ENCODE measurements at regions not wholly inside any gene's neighbourhood (a gene's known extent, or its start where the extent isn't known, plus 50 kb on each side); places are given as distances from the start of the nearest gene placed in this dataset.

GRCh38 chr4:165677081-165677480, 196.0 kb upstream of the TLL1 start:
- ATAC-seq (no peak), DNase-seq (no peak)
- no peak overlapping the region for H3K4me3 Mint-ChIP-seq
- H3K27ac Mint-ChIP-seq: no peak overlapping the region
- H3K4me1 Mint-ChIP-seq: no peaks in the 10 kb centered on the region
- H3K9me3 Mint-ChIP-seq: no peaks in the 10 kb centered on the region
- no peaks in the 10 kb centered on the region for H3K36me3 Mint-ChIP-seq (ENCODE audit: low read depth)
- peaks cover 2% of the 10 kb centered on the region for H3K27me3 Mint-ChIP-seq

DNA sequence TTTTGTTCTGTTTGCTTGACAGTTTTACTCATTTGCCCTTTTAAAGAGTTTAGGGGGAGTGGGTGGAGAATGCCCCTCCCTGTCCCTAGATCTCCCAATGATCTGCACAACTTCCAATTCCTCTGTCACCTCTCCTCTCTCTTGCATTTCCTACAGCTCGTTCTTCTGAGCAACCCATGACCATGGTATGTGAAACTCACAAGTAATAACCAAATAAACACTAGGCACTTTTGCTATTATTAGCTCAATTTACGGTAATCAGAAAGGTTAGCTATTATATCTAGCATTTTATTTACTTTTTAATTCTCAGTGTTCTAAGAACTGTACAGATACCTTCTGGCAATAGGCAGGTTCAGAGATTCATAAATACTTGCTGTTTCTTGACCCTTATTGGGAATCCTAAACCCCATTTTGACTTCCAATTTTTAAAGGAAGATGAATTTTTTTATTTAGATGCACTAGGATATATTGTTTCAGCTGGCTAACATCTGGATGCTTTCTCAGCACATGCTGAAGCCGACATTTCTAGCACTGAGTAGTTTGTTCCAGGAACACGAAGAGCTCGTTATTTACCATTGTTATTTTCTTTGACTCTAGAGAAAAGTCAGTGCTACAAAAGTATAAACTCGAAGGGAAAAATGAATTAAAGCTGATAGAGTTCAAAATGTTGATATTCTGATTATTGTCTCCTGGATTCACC, 194.7 kb upstream of the TLL1 start:
- Mint-ChIP-seq H3K27me3 (peaks cover 2% of the 10 kb centered on the region), H3K27ac (no peak overlapping the region), H3K9me3 (no peaks in the 10 kb centered on the region), H3K4me3 (no peak overlapping the region), H3K4me1 (no peaks in the 10 kb centered on the region), H3K36me3 (ENCODE audit: low read depth) (no peaks in the 10 kb centered on the region)
- DNase-seq (no peak), ATAC-seq (no peak)

- Mint-ChIP-seq H3K4me1 (no peaks in the 10 kb centered on the region), H3K27me3 (peaks cover 2% of the 10 kb centered on the region), H3K4me3 (no peak overlapping the region), H3K27ac (no peak overlapping the region), H3K9me3 (no peaks in the 10 kb centered on the region), H3K36me3 (ENCODE audit: low read depth) (no peaks in the 10 kb centered on the region)
- DNase-seq (no peak), ATAC-seq (no peak)
These were observed 194.1 kb upstream of the TLL1 start for GRCh38 chr4:165678936-165679325.

- peaks cover 2% of the 10 kb centered on the region for H3K27me3 Mint-ChIP-seq
- no peak overlapping the region for H3K27ac Mint-ChIP-seq
- DNase-seq (no peak), ATAC-seq (no peak)
- no peak overlapping the region for H3K4me3 Mint-ChIP-seq
- H3K36me3 Mint-ChIP-seq (ENCODE audit: low read depth): no peaks in the 10 kb centered on the region
- no peaks in the 10 kb centered on the region for H3K9me3 Mint-ChIP-seq
- no peaks in the 10 kb centered on the region for H3K4me1 Mint-ChIP-seq
These were observed 192.2 kb upstream of the TLL1 start for GRCh38 chr4:165680821-165681220.

DNA sequence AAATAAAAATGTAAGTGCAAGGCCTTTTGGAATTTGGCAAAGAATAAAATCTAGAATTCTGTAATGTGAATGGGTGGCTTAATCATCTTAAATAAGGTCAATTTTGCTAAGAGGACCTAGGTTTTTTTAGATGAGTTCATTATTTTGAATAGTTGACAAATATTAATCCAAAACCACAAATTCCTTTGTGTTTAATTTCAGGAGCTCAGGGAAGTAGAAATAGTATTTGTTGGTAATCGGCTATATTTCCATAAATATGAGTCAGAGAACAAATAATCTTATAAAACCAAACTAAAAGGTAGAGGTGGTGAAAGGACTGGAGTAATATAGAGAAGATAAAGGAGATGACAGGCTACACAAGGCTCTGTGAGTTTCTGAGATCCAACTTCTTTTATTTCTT, 190.4 kb upstream of the TLL1 start:
- Mint-ChIP-seq H3K4me3 (no peak overlapping the region), H3K27me3 (peaks cover 2% of the 10 kb centered on the region), H3K9me3 (no peaks in the 10 kb centered on the region), H3K27ac (no peak overlapping the region), H3K4me1 (no peaks in the 10 kb centered on the region), H3K36me3 (ENCODE audit: low read depth) (no peaks in the 10 kb centered on the region)
- ATAC-seq (no peak), DNase-seq (no peak)

DNA sequence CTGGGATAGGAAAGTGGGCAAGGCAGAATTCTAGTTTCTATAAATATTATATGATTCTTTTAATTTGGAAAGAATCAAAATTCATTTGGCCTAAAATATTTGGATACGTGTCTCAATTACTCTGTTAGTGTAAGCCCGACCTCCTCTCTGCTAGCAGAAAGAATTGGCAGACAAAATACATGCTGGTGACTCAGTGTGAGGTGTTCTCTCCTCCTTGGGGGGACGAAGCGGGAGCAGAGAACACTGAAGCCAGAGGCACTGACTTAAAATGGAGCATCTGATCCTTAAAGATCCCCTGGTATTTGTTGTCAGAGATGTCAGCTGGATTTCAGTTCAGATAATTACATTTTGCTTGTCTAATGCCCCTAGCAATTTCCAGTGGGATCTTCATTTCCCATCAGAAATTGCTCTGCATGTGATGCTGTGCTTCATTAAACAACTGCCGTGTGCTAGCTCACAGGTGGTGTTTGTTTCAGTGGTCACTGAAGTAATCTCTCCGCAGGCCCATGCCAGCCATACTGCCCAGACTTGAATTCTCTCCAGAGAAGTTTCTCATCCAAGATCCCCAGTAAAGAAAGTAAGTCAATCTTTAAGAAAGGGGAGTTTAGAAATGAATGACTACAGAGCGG, 188.7 kb upstream of the TLL1 start:
- no peaks in the 10 kb centered on the region for H3K9me3 Mint-ChIP-seq
- no peak for DNase-seq
- no peaks in the 10 kb centered on the region for H3K36me3 Mint-ChIP-seq (ENCODE audit: low read depth)
- H3K4me3 Mint-ChIP-seq: no peak overlapping the region
- no peak for ATAC-seq
- no peaks in the 10 kb centered on the region for H3K27me3 Mint-ChIP-seq
- H3K27ac Mint-ChIP-seq: no peak overlapping the region
- H3K4me1 Mint-ChIP-seq: no peaks in the 10 kb centered on the region

- no peak for DNase-seq
- Mint-ChIP-seq H3K27me3 (no peaks in the 10 kb centered on the region), H3K27ac (no peak overlapping the region), H3K36me3 (ENCODE audit: low read depth) (no peaks in the 10 kb centered on the region), H3K4me1 (no peaks in the 10 kb centered on the region), H3K9me3 (no peaks in the 10 kb centered on the region), H3K4me3 (no peak overlapping the region)
- ATAC-seq: no peak
These were observed 186.3 kb upstream of the TLL1 start for GRCh38 chr4:165686756-165687155.

- Mint-ChIP-seq H3K27me3 (no peaks in the 10 kb centered on the region), H3K36me3 (ENCODE audit: low read depth) (no peaks in the 10 kb centered on the region)
These were observed 183.9 kb upstream of the TLL1 start for GRCh38 chr4:165689159-165689558.

DNA sequence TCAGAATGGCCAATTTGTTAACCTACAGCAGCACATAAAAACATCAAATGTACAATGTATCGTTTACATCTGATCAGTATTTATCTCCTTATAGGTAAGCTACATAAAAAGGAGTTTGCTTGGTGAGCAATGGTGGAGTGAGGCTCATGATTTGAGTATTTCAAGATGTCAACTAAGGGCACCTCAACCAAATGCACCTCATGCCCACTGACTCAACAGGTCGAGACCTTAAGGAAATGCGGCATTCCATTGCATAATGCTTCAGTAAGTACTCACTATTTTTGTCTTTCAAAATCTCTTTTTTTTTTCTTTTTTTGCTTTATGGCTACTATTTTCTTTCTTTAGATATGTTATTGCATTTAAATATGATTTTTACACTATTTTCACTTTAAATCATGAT, 181.0 kb upstream of the TLL1 start:
- Mint-ChIP-seq H3K27ac (no peak overlapping the region), H3K27me3 (no peaks in the 10 kb centered on the region), H3K9me3 (no peaks in the 10 kb centered on the region), H3K4me1 (no peaks in the 10 kb centered on the region), H3K4me3 (no peak overlapping the region), H3K36me3 (ENCODE audit: low read depth) (no peaks in the 10 kb centered on the region)
- DNase-seq (no peak), ATAC-seq (no peak)

More at GRCh38 chr4:165689159-165689558, 183.9 kb upstream of the TLL1 start:
- ATAC-seq: no peak
- Mint-ChIP-seq H3K4me1 (no peaks in the 10 kb centered on the region), H3K27ac (no peak overlapping the region), H3K4me3 (no peak overlapping the region), H3K9me3 (no peaks in the 10 kb centered on the region)
- DNase-seq: no peak

- H3K4me3 Mint-ChIP-seq: no peak overlapping the region
- no peaks in the 10 kb centered on the region for H3K9me3 Mint-ChIP-seq
- ATAC-seq (no peak), DNase-seq (no peak)
- no peaks in the 10 kb centered on the region for H3K36me3 Mint-ChIP-seq (ENCODE audit: low read depth)
- no peak overlapping the region for H3K27ac Mint-ChIP-seq
- no peaks in the 10 kb centered on the region for H3K27me3 Mint-ChIP-seq
- H3K4me1 Mint-ChIP-seq: no peaks in the 10 kb centered on the region
These were observed 174.8 kb upstream of the TLL1 start for GRCh38 chr4:165698272-165698671.

- H3K36me3 Mint-ChIP-seq (ENCODE audit: low read depth): no peaks in the 10 kb centered on the region
- ATAC-seq (no peak), DNase-seq (no peak)
- no peak overlapping the region for H3K27ac Mint-ChIP-seq
- H3K9me3 Mint-ChIP-seq: no peaks in the 10 kb centered on the region
- H3K27me3 Mint-ChIP-seq: no peaks in the 10 kb centered on the region
- H3K4me3 Mint-ChIP-seq: no peak overlapping the region
- H3K4me1 Mint-ChIP-seq: no peaks in the 10 kb centered on the region
These were observed 174.0 kb upstream of the TLL1 start for GRCh38 chr4:165699055-165699454.

DNA sequence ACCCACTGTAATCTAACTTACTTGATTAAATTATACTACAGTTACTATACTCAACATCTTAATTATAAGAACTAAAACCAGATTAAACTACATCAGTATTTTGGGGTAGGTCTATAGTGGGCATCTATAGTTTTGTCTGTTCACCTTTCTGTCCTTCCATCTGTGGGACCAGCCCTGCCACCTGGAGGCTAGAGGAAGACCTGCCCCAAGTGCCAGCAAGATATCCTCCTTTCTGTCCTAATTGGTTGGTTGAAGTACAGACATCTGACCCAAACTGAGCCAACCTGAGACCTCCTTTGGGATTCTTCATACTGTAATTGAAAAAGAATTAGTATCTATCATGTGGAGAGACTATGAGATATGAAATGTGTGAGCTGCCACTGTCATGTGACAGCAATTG, 172.2 kb upstream of the TLL1 start:
- Mint-ChIP-seq H3K4me1 (no peaks in the 10 kb centered on the region), H3K27ac (no peak overlapping the region), H3K27me3 (no peaks in the 10 kb centered on the region), H3K4me3 (no peak overlapping the region), H3K9me3 (no peaks in the 10 kb centered on the region), H3K36me3 (ENCODE audit: low read depth) (no peaks in the 10 kb centered on the region)
- no peak for ATAC-seq
- DNase-seq: no peak

DNA sequence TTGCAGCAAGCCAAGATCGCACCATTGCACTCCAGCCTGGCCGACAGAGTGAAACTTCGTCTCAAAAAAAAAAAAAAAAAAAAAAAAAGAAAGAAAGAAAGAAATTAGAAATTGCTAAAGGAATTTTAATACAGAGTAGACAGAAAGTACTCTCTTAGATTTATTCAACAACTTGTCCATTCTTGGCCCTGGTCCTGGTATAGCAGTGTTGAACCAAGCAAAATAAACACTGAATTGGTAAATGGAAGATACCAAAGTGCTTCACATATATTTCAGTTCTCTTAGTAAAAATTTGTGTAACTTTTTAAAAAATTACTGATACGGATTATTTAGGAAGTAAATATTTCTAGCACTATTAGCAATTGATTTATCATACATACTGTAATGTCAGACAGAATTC, 165.9 kb upstream of the TLL1 start:
- no peak for ATAC-seq
- Mint-ChIP-seq H3K4me3 (no peak overlapping the region), H3K27ac (no peak overlapping the region)

GRCh38 chr4:165709516-165709915, 163.5 kb upstream of the TLL1 start:
- Mint-ChIP-seq H3K36me3 (ENCODE audit: low read depth) (no peaks in the 10 kb centered on the region), H3K9me3 (no peaks in the 10 kb centered on the region), H3K4me1 (no peaks in the 10 kb centered on the region), H3K4me3 (no peak overlapping the region), H3K27me3 (no peaks in the 10 kb centered on the region), H3K27ac (no peak overlapping the region)
- DNase-seq: no peak
- no peak for ATAC-seq

More for the DNA sequence above, 165.9 kb upstream of the TLL1 start:
- Mint-ChIP-seq H3K4me1 (no peaks in the 10 kb centered on the region), H3K36me3 (ENCODE audit: low read depth) (no peaks in the 10 kb centered on the region), H3K9me3 (no peaks in the 10 kb centered on the region), H3K27me3 (no peaks in the 10 kb centered on the region)
- no peak for DNase-seq

DNA sequence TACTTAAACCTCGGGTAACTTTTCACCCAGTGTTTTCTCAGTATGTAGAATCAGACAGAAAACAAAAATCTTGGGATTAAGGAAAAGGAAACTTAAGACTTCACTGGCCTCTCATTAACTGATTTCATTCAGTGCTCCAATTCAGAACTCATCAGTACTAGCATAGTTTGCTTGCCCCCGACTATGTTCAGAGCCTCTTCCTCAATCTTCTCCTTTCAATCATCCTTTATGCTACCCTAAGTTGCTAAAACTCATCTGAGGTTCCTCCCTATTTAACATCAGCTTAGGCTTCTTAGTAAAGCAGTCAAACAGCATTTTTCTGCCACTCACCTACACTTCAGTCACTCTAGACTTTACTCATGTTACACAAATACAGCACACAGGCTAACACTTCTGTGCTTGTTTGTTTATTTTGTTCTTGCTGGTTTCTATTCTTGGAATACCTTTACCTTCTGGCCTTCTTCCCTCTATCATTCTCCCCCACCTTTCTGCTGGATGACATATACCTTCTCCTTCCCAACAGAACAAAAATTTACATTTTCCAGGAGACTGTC, 163.0 kb upstream of the TLL1 start:
- no peaks in the 10 kb centered on the region for H3K4me1 Mint-ChIP-seq
- no peak for ATAC-seq

More for the DNA sequence above, 163.0 kb upstream of the TLL1 start:
- Mint-ChIP-seq H3K27me3 (no peaks in the 10 kb centered on the region), H3K27ac (no peak overlapping the region), H3K36me3 (ENCODE audit: low read depth) (no peaks in the 10 kb centered on the region), H3K4me3 (no peak overlapping the region), H3K9me3 (no peaks in the 10 kb centered on the region)
- no peak for DNase-seq

Data from activated naive CD8-positive, alpha-beta T cell treated with anti-CD3 and anti-CD28 coated beads, Interleukin-2, amount 50 U/mL, for 24 hours (primary cell).